HG03460 (cell line): ENCODE measurements at regions not wholly inside any gene's neighbourhood (a gene's known extent, or its start where the extent isn't known, plus 50 kb on each side); places are given as distances from the start of the nearest gene placed in this dataset.

ENCODE experiments used
- ATAC-seq: cut with Tn5 transposase; IDR thresholded peaks from one replicate; pipeline ENCODE4 v1.9.1; 2021; ENCODE audit not compliant: unreplicated experiment

DNA sequence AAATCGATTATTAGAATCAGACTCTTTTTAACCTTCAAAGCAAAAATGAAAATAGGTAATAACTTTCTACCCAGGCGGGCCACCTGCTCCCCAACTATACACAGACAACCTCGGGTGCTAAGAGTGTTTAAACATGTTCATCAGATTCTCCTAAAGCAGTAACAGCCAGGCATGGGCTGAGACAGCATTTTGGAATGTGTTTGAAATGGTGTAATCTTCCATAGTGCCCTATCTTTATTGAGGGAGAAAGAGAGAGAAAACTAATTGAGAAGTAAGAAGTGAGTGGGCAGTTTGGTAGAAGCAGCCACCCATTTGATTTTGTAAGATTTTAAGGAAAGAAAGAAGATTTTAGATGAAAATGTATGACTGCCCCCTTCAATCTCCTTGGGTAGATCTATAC, 196.1 kb upstream of the CTAGE1 start:
- ATAC-seq = no peak

- ATAC-seq = no peak
These were observed 205.8 kb upstream of the CTAGE1 start for GRCh38 chr18:22623513-22623912.

DNA sequence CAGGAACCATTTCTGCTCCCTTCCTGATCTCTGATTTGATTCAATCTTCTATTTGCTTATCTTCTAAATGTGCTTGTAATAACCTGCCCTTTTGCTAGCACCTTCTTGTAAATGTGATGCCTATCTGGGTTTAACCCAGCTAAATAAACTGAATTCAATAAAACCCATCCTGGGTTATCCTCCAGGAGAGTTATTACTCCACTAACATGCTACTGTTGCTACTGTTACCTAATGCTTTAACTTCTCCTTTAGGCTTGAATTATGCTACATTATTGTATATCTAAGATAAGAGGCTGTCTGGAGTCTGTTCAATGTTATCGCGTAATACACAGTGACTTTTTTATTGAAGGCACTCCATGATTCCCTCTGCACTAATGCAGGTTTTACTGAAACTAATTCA, 206.5 kb upstream of the CTAGE1 start:
- no peak for ATAC-seq

DNA sequence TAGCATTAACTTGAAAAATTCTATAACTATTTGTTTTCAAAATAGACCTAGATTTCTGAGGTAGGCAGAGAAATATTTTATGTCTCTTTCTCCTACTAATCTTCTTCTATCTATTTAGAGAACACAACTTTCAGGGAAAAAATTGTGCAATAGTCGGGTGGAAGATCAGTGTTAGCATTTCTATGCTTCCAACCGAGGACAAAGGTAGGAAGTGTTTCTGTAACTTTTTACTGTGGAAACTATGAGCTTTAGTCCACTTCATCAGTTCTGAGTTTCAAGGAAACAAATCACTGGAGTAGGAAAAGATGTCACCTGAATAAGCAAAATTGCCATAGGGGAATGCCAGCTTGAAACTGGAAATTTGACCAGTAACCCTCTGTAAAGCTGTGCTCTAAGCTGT, 207.7 kb upstream of the CTAGE1 start:
- no peak for ATAC-seq

DNA sequence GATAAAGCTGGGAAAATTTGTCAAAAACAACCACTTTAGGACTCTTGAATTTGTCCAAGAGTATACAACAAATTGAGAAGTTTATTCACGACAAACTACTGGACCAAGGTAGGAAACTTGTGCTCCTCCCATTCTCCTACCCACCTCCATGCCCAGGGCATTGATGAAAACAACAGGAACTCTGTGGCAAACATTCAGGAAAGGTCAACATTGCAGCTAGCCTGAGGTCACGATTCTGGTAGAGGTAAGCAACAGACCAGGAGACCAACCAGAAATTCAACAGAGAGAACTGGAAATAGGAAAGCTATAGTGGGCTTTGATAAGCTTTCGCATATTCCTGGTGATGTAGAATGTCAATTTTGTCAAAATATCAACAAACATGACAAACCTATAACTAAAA, 209.1 kb upstream of the CTAGE1 start:
- no peak for ATAC-seq

- ATAC-seq = no peak
These were observed 209.8 kb upstream of the CTAGE1 start for GRCh38 chr18:22627506-22627905.

DNA sequence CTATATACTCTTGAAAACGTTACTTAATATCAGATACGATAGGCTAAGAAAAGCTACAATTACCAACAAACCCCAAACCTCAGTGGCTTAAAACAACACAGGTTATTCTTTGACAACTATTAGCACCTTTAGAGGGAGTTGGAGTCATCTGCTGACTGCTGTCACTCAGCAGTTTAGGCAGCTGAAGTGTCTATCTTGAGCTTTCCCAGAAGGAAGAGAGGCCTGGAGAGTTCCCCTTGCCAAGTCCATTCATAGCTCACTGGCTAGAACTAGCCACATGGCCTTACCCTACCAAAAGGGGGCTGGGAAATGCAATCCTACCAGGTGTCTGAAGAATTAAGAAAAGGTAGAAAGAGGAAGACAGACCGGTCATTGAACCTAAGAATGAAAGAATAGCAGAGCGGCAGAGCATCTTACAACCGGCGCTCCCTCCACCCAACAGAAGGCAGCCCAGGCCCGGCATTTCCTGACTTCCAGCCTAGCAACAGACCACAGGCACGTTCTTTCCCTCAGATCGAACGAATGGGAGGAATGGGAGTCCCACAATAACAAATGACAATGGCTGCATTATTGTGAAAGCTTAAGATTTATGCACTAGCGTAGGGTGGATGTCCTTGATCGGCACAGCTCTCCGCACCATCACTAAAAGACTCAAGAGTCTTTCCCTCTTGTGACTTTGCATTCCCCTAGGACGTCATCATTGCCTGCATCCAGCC, 211.2 kb upstream of the CTAGE1 start:
- ATAC-seq = no peak

- ATAC-seq = no peak
These were observed 213.3 kb upstream of the CTAGE1 start for GRCh38 chr18:22630980-22631379.

DNA sequence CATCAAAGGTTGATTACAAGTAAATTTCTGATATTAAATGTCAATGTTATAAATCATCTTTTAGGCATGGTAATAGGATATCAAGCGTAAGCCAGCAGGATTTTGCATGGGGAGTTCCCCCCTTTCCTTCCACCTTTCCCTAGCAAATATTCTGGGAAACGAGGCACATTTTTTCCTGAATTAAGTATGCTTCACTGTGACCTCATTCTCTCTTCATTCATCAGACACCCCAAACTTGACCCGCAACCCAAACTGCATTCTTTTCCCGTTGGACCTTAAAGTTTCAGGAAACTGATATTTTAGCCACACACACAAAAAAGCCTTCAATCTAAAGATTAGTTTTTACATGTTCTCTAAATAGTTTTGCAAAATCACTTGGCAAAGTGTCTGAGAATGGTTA, 214.5 kb upstream of the CTAGE1 start:
- no peak for ATAC-seq

- ATAC-seq = no peak
These were observed 216.7 kb upstream of the CTAGE1 start for GRCh38 chr18:22634464-22634863.

GRCh38 chr18:22637787-22638186, 220.1 kb upstream of the CTAGE1 start:
- ATAC-seq = no peak

DNA sequence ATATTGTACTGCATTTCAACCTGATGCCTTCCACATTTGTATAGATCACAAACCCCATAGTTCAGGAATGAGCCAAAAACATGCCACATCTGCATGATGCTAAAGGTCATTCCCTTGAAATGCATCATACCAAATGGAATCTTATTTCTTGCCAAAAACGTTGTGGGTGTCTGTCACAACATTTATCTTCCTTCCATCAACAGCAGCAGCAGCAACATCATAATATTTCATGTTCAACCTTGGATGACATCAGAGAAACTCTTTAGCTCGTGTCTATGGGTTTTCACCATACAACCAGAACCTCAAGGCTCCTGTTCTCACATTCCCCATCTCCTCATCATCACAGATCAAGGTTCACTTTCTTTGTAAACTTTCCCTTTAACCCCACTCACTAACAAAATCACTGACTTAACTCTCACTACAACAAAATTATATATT, 221.3 kb upstream of the CTAGE1 start:
- ATAC-seq = no peak

DNA sequence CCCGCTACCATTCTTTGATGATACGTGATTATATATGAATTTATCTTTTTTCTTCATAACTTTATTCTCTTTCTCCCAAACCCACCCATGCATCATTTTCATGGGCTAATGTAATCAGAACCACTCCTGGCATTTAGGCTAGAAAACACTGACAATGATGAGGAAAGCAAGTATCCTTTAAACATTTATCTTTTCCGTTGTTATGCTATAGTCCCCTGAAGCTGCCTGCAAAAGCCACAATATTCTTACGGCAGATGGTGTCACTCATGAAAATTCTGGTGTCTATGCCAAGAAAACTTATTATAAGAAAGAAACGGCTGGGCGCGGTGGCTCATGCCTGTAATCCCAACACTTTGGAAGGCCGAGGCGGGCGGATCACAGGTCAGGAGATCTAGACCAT, 221.8 kb upstream of the CTAGE1 start:
- ATAC-seq = no peak

DNA sequence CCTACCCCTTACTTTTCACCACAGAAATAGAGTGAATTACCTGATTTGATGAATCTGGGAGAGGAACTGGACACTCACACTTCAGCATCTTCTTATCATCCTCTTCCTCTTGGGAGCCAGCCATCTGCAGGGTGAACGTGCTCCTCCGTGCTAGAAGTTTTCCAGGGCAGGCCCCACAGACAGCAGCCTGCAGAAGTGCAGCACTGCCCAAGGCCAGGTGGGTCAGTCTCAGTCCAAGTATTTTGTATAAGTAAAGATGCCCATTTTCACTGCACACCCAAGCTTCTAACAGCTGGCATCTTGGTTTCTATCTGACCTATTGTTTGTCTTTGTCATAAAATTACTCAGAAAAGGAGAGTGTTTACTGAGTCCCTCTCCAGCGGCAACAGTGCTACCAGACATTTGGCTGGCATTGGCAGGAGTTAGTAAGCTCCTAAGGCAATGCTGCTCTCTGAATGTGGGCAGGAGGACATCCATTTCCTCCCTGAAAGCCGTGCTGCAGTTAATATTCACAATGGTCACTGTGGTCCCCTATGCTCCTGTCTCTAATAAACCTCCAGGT, 222.6 kb upstream of the CTAGE1 start:
- no peak for ATAC-seq

GRCh38 chr18:22641958-22642357, 224.2 kb upstream of the CTAGE1 start:
- ATAC-seq = no peak

GRCh38 chr18:22643731-22644130, 226.0 kb upstream of the CTAGE1 start:
- no peak for ATAC-seq

GRCh38 chr18:22650247-22650646, 232.5 kb upstream of the CTAGE1 start:
- ATAC-seq = no peak

- ATAC-seq = no peak
These were observed 239.9 kb upstream of the CTAGE1 start for GRCh38 chr18:22657619-22658018.

DNA sequence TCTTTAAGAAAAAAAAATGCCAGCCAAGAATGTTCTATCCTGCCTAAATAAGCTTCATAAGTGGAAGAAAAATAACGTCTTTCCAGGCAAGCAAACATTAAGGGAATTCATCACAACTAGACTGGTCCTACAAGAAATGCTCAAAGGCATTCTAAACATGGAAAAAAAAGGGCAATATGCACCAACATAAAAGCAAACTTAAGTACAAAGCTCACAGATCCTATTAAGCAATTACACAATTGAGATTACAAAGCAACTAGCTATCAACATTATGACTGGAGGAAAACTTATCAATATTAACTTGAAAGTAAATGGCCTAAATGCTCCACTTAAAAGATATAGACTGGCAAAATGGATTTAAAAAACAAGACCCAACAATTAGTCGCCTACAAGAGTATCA, 240.6 kb upstream of the CTAGE1 start:
- no peak for ATAC-seq

DNA sequence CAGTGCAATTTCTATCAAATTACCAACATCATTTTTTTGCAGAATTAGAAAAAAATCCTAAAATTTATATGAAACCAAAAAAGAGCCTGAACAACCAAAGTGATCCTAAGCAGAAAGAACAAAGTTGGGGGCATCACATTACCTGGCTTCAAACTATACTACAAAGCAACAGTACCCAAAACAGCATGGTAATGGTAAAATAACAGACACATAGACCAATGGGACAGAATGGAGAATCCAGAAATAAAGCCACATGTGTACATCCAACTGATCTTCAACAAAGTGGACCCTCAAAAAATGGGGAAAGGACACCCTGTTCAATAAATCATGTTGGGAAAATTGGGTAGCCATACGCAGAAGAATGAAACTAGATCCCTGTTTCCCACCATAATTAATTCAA, 245.7 kb upstream of the CTAGE1 start:
- ATAC-seq = no peak

- ATAC-seq = no peak
These were observed 248.8 kb upstream of the CTAGE1 start for GRCh38 chr18:22666411-22666940.

- no peak for ATAC-seq
These were observed 249.4 kb upstream of the CTAGE1 start for GRCh38 chr18:22667156-22667555.
